HUDEP-2 (cell line): ENCODE measurements at regions not wholly inside any gene's neighbourhood (a gene's known extent, or its start where the extent isn't known, plus 50 kb on each side); places are given as distances from the start of the nearest gene placed in this dataset.

Experiments used
- DNase-seq, 76 experiments: peaks; one replicate each; lab custom pipeline; 2025; ENCODE audit not compliant: unreplicated experiment in 76 of 76; lab: John Stamatoyannopoulos, UW

- DNase-seq = peak in 1 of 76 experiments; percentile 0
These were observed 254.0 kb downstream of the TMA16 start for GRCh38 chr4:163748449-163748848.

DNA sequence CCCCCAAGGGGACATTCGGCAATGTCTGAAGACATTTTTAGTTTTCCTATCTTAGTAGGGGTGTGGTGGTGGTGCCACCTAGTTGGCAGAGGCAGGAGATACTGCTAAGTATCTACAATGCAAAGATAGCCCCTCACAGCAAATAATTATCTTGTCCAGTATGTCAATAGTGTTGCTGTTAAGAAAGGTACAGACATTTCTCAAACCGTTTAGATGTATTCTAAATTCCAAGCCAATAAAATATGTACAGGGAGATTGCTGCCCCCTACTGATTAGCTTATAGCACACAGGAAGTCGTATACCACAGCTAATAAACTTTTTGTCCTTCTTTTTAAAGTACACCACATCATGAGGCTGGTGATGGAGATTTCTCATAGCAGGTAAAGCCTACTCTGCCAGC lies 260.5 kb downstream of the TMA16 start:
- DNase-seq = no peak

- no peak for DNase-seq
These were observed 262.7 kb downstream of the TMA16 start for GRCh38 chr4:163757219-163757618.

DNA sequence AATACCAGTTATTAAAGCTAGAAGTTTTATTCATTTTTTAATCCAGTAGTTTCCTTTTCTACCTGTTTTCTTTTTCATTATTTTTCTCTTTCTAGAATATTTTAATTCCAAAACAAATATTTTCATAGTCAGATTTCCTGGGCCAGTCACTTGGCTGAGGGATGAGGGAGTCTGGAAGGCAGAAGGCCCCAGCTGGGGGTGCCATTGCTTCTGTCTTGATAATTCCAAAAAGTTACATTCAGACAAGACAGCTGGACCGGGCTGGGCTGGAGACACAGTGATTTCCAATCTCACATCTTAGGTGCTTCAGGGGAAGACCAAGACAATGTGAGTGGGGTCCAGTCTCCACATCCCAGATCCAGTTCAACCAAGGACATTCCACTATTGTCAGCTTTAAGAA lies 263.5 kb downstream of the TMA16 start:
- DNase-seq = no peak

DNA sequence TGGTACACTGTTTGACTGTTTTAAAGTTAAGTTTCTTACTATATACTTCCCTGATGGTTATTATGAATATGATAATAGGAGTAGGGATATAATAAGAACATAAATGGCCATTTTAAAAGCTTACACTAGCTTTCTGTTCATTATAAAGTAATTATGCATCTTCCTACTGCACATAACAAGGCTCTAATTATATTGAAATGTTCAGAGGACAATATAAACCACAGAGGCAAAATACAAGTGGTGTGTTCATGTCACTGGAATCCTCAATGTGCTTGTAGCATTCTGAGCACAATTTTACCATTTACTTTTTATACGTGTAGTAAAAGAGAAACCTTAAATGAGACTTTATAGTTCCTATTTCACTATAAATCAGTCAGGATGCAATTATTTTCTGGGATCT lies 268.3 kb downstream of the TMA16 start:
- no peak for DNase-seq

DNA sequence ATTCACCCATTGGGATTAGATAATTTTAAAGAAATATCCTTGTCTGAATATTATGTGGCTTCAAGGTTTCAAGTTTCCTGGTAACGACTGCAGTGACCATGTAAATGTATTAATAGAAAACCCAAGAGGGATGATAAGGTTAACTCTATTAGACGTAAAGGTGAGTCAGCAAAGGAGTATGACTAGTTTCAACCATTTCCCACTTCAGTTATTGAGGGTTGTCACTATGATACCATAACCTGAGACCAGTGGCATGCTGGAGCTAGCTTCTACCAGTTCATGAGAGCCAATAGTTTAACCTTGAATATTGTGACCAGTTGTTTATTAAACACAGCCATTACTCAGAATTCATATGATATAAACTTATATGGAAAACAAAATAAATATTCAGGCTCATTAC lies 270.1 kb downstream of the TMA16 start:
- DNase-seq = no peak

DNA sequence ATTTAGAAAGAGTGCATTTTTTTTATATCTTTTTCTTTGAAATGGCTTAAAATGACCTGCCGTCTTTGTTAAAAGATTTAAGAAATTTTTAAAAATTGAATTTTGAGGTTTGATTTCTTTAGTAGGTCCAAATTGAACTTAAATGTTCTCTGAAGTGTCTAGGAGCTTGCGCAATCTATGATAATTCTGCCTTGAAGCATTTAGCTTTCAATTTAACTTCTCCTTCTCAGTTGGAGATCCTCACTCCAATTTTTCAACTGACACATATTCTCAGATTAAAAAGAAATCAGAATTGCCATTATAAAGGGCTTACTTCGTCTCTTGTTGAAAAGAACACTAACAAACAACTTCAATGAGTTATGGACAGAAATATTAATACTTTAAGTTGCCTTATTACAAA lies 273.5 kb downstream of the TMA16 start:
- no peak for DNase-seq

- DNase-seq = no peak
These were observed 277.7 kb downstream of the TMA16 start for GRCh38 chr4:163772238-163772637.

DNA sequence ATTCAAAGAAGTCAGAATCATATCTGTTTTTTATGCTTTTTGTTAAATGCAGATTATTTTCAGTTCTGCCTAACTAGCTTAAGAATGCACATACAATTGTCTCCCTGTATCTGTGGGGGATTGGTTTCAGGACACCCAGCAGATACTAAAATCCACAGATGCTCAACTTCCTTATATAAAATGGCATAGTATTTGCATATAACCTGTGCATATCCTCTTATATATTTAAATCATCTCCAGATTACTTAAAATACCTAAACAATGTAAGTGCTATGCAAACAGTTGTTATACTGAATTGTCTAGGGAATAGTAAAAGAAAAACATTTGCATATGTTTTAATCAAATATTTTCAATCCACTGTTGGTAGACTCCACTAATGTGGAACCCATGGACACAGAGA lies 279.4 kb downstream of the TMA16 start:
- no peak for DNase-seq

- no peak for DNase-seq
These were observed 282.5 kb downstream of the TMA16 start for GRCh38 chr4:163776957-163777356.

- DNase-seq = no peak
These were observed 287.2 kb downstream of the TMA16 start for GRCh38 chr4:163781726-163782125.

DNA sequence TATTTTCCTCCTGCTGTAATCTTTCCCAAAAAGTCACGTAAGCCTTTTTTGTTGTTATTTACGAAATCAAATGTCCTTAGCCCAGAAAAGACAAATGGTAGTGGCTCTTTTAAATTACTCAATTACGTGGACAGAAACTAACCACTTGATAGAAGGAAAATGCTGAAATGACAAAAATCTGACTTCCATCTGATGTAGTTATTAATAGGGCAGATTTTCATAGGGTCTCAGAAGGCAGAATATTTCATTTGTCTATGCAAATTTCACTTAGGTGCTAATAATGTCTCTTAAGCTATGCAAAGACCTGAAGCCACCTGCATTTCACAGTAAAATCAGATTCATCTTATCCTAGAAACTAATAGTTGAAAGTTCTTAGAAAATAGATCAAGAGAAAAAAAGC lies 295.7 kb downstream of the TMA16 start:
- no peak for DNase-seq

GRCh38 chr4:163795885-163796284 lies 301.4 kb downstream of the TMA16 start:
- DNase-seq = no peak

- no peak for DNase-seq
These were observed 309.5 kb downstream of the TMA16 start for GRCh38 chr4:163804001-163804400.

GRCh38 chr4:163806653-163807052 lies 312.2 kb downstream of the TMA16 start:
- no peak for DNase-seq

DNA sequence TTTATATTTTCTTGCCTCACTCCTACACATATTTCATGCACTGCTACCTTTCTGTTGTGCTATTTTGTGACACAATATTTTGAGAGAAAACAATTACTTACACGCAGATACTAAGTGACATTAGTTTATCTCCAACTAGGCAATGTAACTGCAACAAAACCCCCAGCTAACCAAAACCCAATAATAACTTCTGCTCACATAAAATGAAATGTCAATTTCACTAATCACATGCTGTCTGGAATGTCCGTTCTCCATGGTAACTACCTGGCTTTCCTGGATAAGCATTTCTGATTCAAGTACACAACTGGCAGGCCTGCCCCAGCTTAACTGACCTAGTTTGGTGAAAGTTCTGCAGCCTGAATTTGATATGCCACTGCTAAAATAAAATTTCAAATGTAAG lies 313.5 kb downstream of the TMA16 start:
- no peak for DNase-seq

GRCh38 chr4:163810755-163811154 lies 316.3 kb downstream of the TMA16 start:
- no peak for DNase-seq

DNA sequence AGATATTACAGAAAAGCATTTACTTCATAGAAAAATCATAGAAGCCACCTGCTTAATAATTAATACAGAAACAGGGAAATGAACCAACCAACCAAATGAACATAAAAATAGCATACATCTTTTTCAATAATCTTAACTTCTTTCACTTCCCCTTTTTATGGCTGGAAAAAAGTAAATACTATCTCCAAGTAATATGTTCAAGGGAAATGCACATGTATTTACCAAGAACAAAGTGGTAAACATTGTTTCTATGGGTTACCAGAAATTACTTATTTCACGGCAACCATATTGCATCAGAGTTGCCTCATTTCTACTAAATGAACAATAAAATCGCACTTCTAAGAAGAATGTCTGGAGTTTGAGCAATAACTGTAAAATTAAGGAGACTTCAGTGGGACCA lies 321.3 kb downstream of the TMA16 start:
- DNase-seq = no peak

- no peak for DNase-seq
These were observed 322.0 kb downstream of the TMA16 start for GRCh38 chr4:163816494-163816893.

- no peak for DNase-seq
These were observed 324.2 kb downstream of the TMA16 start for GRCh38 chr4:163818673-163819072.

- DNase-seq = no peak
These were observed 339.2 kb downstream of the TMA16 start for GRCh38 chr4:163833669-163834068.

DNA sequence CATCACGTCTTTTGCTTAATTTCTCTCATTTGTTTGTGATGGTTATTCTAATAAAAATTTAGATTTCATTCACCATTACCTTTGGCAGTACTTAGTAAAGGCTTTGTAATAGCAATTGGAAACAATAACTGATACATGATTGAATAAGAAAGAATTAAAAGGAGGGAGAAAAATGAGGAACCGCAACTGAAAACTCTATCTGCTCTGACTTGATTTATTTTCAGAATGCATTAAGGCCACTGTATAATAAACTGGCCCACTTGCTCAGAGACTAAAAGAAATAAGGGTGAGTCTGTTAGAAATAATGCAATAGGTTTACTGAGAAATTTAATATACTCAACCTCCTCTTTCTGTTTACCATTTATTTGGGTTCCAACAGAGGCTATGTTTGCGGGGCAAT lies 351.5 kb downstream of the TMA16 start:
- DNase-seq = no peak

DNA sequence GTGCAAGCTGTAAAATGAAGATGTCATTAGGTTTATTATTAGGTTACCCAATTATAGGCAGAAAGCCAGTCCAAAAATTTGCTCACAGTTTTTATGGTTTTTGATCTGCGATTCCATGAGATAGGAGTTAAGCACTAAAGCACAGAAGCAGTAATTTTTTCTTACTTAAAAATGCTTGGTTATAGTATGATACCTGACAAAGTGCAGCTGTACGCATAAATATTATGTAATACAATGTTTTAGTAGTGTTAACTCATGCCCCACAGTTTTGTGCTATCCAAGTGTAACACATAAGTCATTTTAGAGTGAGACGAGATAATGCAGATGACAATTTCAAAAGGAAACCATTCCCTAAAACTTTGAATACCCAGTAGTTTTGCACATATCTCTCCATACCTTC lies 357.8 kb downstream of the TMA16 start:
- DNase-seq = no peak

- no peak for DNase-seq
These were observed 363.4 kb downstream of the TMA16 start for GRCh38 chr4:163857903-163858302.
